Activated CD4-positive, alpha-beta T cell treated with anti-CD3 and anti-CD28 coated beads, Interleukin-2, amount 10 ng/mL, durations not matched to agents 7 days and 5 days (primary cell): ENCODE measurements at regions not wholly inside any gene's neighbourhood (a gene's known extent, or its start where the extent isn't known, plus 50 kb on each side); places are given as distances from the start of the nearest gene placed in this dataset.

Experiments used
- CTCF ChIA-PET: fragments of 350-600 bp; sonication (Branson Sonifier 250); formaldehyde crosslinking; loops from one replicate; lab custom pipeline; 2021; ENCODE audit warnings: antibody characterized with exemption; lab: Charles Lee
- POLR2A ChIA-PET: fragments of 350-600 bp; sonication (Branson Sonifier 250); formaldehyde crosslinking; loops from one replicate; lab custom pipeline; 2021; ENCODE audit warnings: antibody characterized with exemption; lab: Charles Lee
- DNase-seq: peaks from one replicate; pipeline ENCODE4 v3.0.0-alpha.2; 2020
- H3K27ac Mint-ChIP-seq: one replicate; pipeline ENCODE4 v1.8.0; 2021; ENCODE audit warnings: mild to moderate bottlenecking, moderate library complexity, mixed read lengths
- H3K27me3 Mint-ChIP-seq: one replicate; pipeline ENCODE4 v1.8.0; 2021; ENCODE audit warnings: mixed read lengths
- H3K36me3 Mint-ChIP-seq: one replicate; pipeline ENCODE4 v1.8.0; 2021; ENCODE audit warnings: low read depth, mixed read lengths
- H3K4me1 Mint-ChIP-seq: one replicate; pipeline ENCODE4 v1.8.0; 2021; ENCODE audit warnings: mixed read lengths
- H3K4me3 Mint-ChIP-seq: one replicate; pipeline ENCODE4 v1.8.0; 2021; ENCODE audit warnings: mild to moderate bottlenecking, moderate library complexity, mixed read lengths
- H3K9me3 Mint-ChIP-seq: one replicate; pipeline ENCODE4 v1.8.0; 2021; ENCODE audit warnings: mixed read lengths

DNA sequence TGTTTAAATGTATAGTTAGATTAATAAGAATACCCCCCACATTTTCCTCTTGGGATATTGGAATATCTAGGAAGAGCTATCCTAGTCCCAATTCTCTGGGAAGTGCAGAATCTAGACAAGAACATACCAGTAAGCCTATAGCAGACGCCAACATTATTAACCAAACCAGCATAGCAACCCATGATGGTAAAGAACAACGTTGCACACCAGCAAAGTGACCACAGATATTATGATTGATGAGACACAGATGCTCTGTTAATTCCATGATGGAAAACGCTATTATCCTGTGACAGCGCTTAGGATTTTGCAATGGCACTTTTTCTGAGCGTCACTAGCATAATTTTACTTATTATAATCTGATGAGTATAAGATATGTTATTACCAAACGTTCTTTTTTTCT, 603.1 kb upstream of the PCDH15 start:
- no peak for DNase-seq
- no peaks in the 10 kb centered on the region for H3K9me3 Mint-ChIP-seq
- H3K36me3 Mint-ChIP-seq, result no peaks in the 10 kb centered on the region
- H3K4me1 Mint-ChIP-seq, result no peaks in the 10 kb centered on the region
- no peaks in the 10 kb centered on the region for H3K27me3 Mint-ChIP-seq
- no peak overlapping the region for H3K27ac Mint-ChIP-seq
- ChIA-PET CTCF (no interaction called here), POLR2A (no interaction called here)
- no peak overlapping the region for H3K4me3 Mint-ChIP-seq

GRCh38 chr10:55400075-55400849, 599.2 kb upstream of the PCDH15 start:
- Mint-ChIP-seq H3K9me3 (no peaks in the 10 kb centered on the region), H3K4me3 (no peak overlapping the region), H3K27me3 (no peaks in the 10 kb centered on the region), H3K36me3 (no peaks in the 10 kb centered on the region), H3K4me1 (no peaks in the 10 kb centered on the region), H3K27ac (no peak overlapping the region)
- DNase-seq, result no peak
- ChIA-PET POLR2A (no interaction called here), CTCF (no interaction called here)

DNA sequence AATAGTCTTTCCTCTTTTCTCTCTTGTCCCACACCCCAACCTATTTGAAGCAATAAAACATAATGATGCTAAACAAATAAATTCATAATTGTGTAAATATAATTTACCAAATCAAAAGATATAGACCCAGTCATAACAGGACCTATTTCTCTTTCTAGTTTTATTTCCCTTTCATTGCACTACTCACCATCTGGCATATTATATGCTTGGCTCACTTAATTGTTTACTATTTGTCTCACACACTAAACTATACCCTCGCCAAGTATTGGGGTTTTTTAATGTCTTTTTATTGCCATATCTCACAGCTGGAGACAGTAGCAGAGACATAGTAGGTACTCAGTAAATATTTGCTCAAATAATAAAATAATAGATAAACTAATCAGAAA, 597.5 kb upstream of the PCDH15 start:
- DNase-seq, result no peak
- Mint-ChIP-seq H3K36me3 (no peaks in the 10 kb centered on the region), H3K4me3 (no peak overlapping the region), H3K27me3 (no peaks in the 10 kb centered on the region), H3K27ac (no peak overlapping the region), H3K4me1 (no peaks in the 10 kb centered on the region), H3K9me3 (no peaks in the 10 kb centered on the region)
- POLR2A ChIA-PET, result no interaction called here
- CTCF ChIA-PET, result no interaction called here

GRCh38 chr10:55397777-55398496, 596.9 kb upstream of the PCDH15 start:
- no peak overlapping the region for H3K27ac Mint-ChIP-seq
- POLR2A ChIA-PET, result no interaction called here
- CTCF ChIA-PET, result no interaction called here
- H3K4me3 Mint-ChIP-seq, result no peak overlapping the region
- H3K9me3 Mint-ChIP-seq, result no peaks in the 10 kb centered on the region
- DNase-seq, result no peak
- no peaks in the 10 kb centered on the region for H3K4me1 Mint-ChIP-seq
- H3K36me3 Mint-ChIP-seq, result no peaks in the 10 kb centered on the region
- no peaks in the 10 kb centered on the region for H3K27me3 Mint-ChIP-seq

DNA sequence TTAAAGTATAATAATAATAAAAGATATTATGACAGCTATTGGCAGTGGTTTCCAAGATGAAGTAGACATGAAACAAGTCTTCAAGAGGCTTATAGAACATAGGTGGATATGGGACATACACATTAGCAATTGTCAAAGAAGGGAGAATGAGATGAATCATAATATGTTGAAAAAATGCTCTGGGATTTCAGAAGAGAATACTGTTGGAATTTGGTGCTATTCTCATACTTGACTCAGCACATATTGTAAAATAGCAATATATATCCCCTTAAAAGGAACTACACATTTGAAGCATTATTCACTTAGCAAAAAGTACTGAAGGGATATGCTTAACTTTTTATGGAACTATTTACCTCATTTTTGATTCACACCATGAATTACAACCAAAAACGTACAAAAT, 577.2 kb upstream of the PCDH15 start:
- POLR2A ChIA-PET, result no interaction called here
- H3K9me3 Mint-ChIP-seq, result no peaks in the 10 kb centered on the region
- H3K27ac Mint-ChIP-seq, result no peak overlapping the region
- no peak overlapping the region for H3K4me3 Mint-ChIP-seq
- no peaks in the 10 kb centered on the region for H3K27me3 Mint-ChIP-seq
- CTCF ChIA-PET, result no interaction called here
- H3K4me1 Mint-ChIP-seq, result no peaks in the 10 kb centered on the region
- no peaks in the 10 kb centered on the region for H3K36me3 Mint-ChIP-seq
- DNase-seq, result no peak

DNA sequence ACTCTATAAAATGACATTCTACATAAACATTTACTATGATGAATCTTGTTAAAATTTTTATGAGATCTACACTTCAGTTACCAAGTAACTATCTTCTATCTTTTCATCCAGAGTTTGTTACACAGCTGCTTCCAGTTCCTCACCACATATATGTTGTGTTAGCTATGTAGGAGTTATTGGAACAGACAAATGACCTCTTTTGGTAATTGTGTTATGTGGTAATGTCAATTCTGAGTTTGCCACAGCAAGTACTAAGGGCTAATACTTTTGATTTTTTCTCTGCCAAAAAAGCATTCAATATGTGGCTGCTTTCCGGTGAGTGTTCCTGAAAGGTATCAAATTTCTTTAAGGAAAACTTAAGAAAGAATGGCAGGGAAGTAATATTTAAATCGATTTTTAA, 573.9 kb upstream of the PCDH15 start:
- H3K4me3 Mint-ChIP-seq, result no peak overlapping the region
- no peaks in the 10 kb centered on the region for H3K4me1 Mint-ChIP-seq
- no peak overlapping the region for H3K27ac Mint-ChIP-seq
- no peak for DNase-seq
- H3K9me3 Mint-ChIP-seq, result no peaks in the 10 kb centered on the region
- H3K36me3 Mint-ChIP-seq, result no peaks in the 10 kb centered on the region
- ChIA-PET CTCF (interaction anchor here (0.6 kb wide), 1 partner anchor 1428 kb away, joined by 3 read pairs; no protein-coding TSS in a partner anchor), POLR2A (no interaction called here)
- no peaks in the 10 kb centered on the region for H3K27me3 Mint-ChIP-seq

DNA sequence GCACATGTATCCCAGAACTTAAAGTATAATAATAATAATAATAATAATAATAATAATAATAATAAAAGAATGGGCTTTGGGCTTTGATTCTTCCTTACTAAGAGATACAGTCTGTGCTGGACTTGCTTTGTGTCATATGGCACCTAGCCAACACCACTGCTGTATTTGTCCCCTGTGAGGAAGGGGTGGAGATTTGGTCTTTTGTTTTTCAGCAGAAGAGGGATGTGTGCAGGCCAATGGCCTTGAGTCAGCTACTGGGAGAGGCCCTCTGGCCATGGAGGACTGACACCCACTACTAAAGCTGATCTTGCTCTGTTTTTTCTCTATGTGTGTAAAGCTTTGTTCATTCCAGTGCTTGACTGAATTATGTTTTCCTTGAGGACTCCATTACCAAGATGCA, 573.0 kb upstream of the PCDH15 start:
- no peak for DNase-seq
- Mint-ChIP-seq H3K27ac (no peak overlapping the region), H3K4me3 (no peak overlapping the region), H3K36me3 (no peaks in the 10 kb centered on the region), H3K27me3 (no peaks in the 10 kb centered on the region), H3K9me3 (no peaks in the 10 kb centered on the region), H3K4me1 (no peaks in the 10 kb centered on the region)
- ChIA-PET CTCF (no interaction called here), POLR2A (no interaction called here)

GRCh38 chr10:55369670-55370420, 568.8 kb upstream of the PCDH15 start:
- Mint-ChIP-seq H3K4me3 (no peak overlapping the region), H3K9me3 (no peaks in the 10 kb centered on the region), H3K36me3 (no peaks in the 10 kb centered on the region), H3K27ac (no peak overlapping the region), H3K27me3 (no peaks in the 10 kb centered on the region), H3K4me1 (no peaks in the 10 kb centered on the region)
- POLR2A ChIA-PET, result no interaction called here
- DNase-seq, result no peak
- CTCF ChIA-PET, result no interaction called here

DNA sequence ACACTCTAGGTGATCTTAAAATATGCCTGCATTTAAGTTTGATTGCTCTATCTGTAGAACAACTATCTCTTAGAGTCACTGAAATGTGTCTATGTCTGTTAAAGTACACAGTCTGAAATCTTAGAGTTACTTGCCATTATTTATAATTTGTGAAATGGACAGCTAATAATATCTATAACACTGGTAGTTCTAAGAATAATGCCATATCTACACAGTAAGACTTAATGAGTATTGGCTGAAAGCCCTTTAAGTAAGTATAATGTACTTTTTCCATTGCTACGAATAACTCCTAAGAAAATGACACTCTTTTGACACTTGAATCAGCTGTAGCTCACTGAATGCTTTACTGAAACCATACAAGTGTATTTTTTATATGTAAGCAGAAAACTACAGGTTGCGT, 567.4 kb upstream of the PCDH15 start:
- ChIA-PET POLR2A (no interaction called here), CTCF (no interaction called here)
- H3K9me3 Mint-ChIP-seq, result no peaks in the 10 kb centered on the region
- H3K36me3 Mint-ChIP-seq, result no peaks in the 10 kb centered on the region
- no peak overlapping the region for H3K27ac Mint-ChIP-seq
- H3K4me3 Mint-ChIP-seq, result no peak overlapping the region
- no peak for DNase-seq
- H3K27me3 Mint-ChIP-seq, result no peaks in the 10 kb centered on the region
- no peaks in the 10 kb centered on the region for H3K4me1 Mint-ChIP-seq

DNA sequence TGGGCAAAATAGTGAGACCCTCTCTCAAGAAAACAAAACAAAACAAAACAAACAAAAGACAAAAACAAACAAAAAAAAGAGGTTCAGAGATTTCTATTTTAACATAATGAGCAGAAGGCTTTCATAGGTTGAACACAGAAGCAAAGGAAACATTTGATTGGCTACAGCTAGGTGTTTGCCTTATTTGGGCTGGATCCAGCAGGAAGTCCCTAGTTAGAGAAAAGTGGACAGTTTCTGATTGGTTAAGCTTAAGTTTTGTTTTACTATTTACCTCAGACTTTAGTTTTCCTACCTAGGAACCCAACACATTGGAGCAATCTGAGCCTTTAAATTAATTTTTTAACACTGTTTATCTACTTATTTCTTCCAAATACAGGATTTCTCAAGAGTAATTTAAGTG, 566.5 kb upstream of the PCDH15 start:
- no peak overlapping the region for H3K27ac Mint-ChIP-seq
- ChIA-PET POLR2A (no interaction called here), CTCF (no interaction called here)
- no peak for DNase-seq
- no peaks in the 10 kb centered on the region for H3K4me1 Mint-ChIP-seq
- no peak overlapping the region for H3K4me3 Mint-ChIP-seq
- no peaks in the 10 kb centered on the region for H3K36me3 Mint-ChIP-seq
- no peaks in the 10 kb centered on the region for H3K27me3 Mint-ChIP-seq
- H3K9me3 Mint-ChIP-seq, result no peaks in the 10 kb centered on the region

- Mint-ChIP-seq H3K27me3 (no peaks in the 10 kb centered on the region), H3K4me1 (no peaks in the 10 kb centered on the region), H3K4me3 (no peak overlapping the region), H3K27ac (no peak overlapping the region), H3K9me3 (peaks cover 7% of the 10 kb centered on the region), H3K36me3 (no peaks in the 10 kb centered on the region)
- ChIA-PET CTCF (no interaction called here), POLR2A (no interaction called here)
- DNase-seq, result no peak
Measured at GRCh38 chr10:55358539-55358938, 557.5 kb upstream of the PCDH15 start.

GRCh38 chr10:55353414-55353813, 552.4 kb upstream of the PCDH15 start:
- Mint-ChIP-seq H3K27ac (no peak overlapping the region), H3K9me3 (peaks cover 10% of the 10 kb centered on the region), H3K27me3 (no peaks in the 10 kb centered on the region), H3K4me3 (no peak overlapping the region), H3K4me1 (no peaks in the 10 kb centered on the region), H3K36me3 (no peaks in the 10 kb centered on the region)
- POLR2A ChIA-PET, result no interaction called here
- DNase-seq, result no peak
- CTCF ChIA-PET, result no interaction called here

DNA sequence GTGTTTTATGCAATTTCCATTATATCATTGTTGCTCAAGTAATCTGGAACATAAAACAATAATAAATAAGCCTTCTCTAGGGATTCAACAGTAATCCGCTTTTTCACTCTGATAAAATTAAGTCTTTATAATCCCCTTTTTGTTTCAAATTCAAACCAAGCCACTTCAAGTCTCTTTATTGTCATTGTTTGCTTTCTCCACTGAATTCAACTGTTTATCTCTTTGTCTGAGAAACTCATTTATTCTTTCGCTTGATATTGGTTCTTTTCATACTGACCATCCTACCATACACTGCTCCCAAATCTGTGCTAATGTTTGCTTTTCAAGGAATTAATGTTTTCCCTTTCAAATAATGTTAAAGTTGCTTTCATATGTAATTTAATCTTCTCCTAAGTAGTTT, 550.4 kb upstream of the PCDH15 start:
- POLR2A ChIA-PET, result no interaction called here
- Mint-ChIP-seq H3K4me3 (no peak overlapping the region), H3K27me3 (no peaks in the 10 kb centered on the region), H3K27ac (no peak overlapping the region), H3K4me1 (no peaks in the 10 kb centered on the region), H3K36me3 (no peaks in the 10 kb centered on the region), H3K9me3 (peaks cover 10% of the 10 kb centered on the region)
- no peak for DNase-seq
- CTCF ChIA-PET, result no interaction called here
